SK-N-SH (cell line): ENCODE measurements at regions not wholly inside any gene's neighbourhood (a gene's known extent, or its start where the extent isn't known, plus 50 kb on each side); places are given as distances from the start of the nearest gene placed in this dataset.

Experiments
- CTCF ChIA-PET: fragments of 300-600, 350-600 bp; formaldehyde crosslinking; extraction: SDS; loops from one replicate; lab custom pipeline; 2021; lab: Yijun Ruan, JAX
- POLR2A ChIA-PET: fragments of 350-600 bp; sonication (Branson Sonifier 250); formaldehyde crosslinking; extraction: SDS; loops from one replicate; lab custom pipeline; 2020; ENCODE audit warnings: antibody characterized with exemption, inconsistent platforms; lab: Yijun Ruan, JAX
- DNase-seq: peaks from one replicate; pipeline ENCODE4 v3.0.0; 2012
- H2AFZ ChIP-seq: fragments of 200-600 bp; sonication (generic); 2 replicates; pipeline ENCODE4 v1.8.1; 2016; ENCODE audit warnings: antibody characterized with exemption, mild to moderate bottlenecking, low read depth
- H3F3A ChIP-seq: fragments of 200-600 bp; sonication (generic); replicated peaks from 2 replicates; pipeline ENCODE3; 2016; ENCODE audit warnings: antibody characterized with exemption, mild to moderate bottlenecking; ENCODE audit not compliant: insufficient read depth
- H3K27ac ChIP-seq, 2 experiments: fragments of 200-500 bp in 1 of 2; fragments of 200-600 bp in 1 of 2; sonication (Bioruptor generic) in 1 of 2; sonication (generic), shearing (Covaris generic) in 1 of 2; 2 replicates each; pipeline versions ENCODE4 v1.5.1 to v1.6.1; 2014 to 2016; ENCODE audit warnings: low read depth in 2 of 2, inconsistent platforms in 1 of 2, low read length in 1 of 2, mild to moderate bottlenecking in 1 of 2, mixed read lengths in 1 of 2
- H3K27me3 ChIP-seq: fragments of 200-600 bp; sonication (generic), shearing (Covaris generic); 2 replicates; pipeline ENCODE4 v1.6.1; 2016; ENCODE audit warnings: mixed run types; ENCODE audit not compliant: insufficient read depth
- H3K36me3 ChIP-seq, 2 experiments: fragments of 200-500 bp in 1 of 2; fragments of 200-600 bp in 1 of 2; sonication (Bioruptor generic) in 1 of 2; sonication (generic) in 1 of 2; replicated peaks in 1 of 2; 2 replicates each; pipeline versions ENCODE3 to v1.5.1; 2014 to 2016; ENCODE audit warnings: low read length in 1 of 2, mild to moderate bottlenecking in 1 of 2; ENCODE audit not compliant: insufficient read depth in 2 of 2, control insufficient read depth in 1 of 2
- H3K4me1 ChIP-seq, 2 experiments: fragments of 200-500 bp in 1 of 2; fragments of 200-600 bp in 1 of 2; sonication (Bioruptor generic) in 1 of 2; sonication (generic), shearing (Covaris generic) in 1 of 2; 2 replicates each; pipeline versions ENCODE4 v1.5.1 to v1.6.1; 2014 to 2016; ENCODE audit warnings: low read depth in 1 of 2, low read length in 1 of 2, mixed run types in 1 of 2; ENCODE audit not compliant: insufficient read depth in 2 of 2, control insufficient read depth in 1 of 2
- H3K4me2 ChIP-seq: fragments of 200-600 bp; sonication (generic), shearing (Covaris generic); 2 replicates; pipeline ENCODE4 v1.6.1; 2017; ENCODE audit warnings: mixed run types
- H3K4me3 ChIP-seq, 2 experiments: fragments of 200-500 bp in 1 of 2; fragments of 200-600 bp in 1 of 2; sonication (Bioruptor generic) in 1 of 2; sonication (generic), shearing (Covaris generic) in 1 of 2; 2 replicates each; pipeline versions ENCODE4 v1.5.1 to v1.8.1; 2014 to 2016; ENCODE audit warnings: low read depth in 2 of 2, inconsistent platforms in 1 of 2, low read length in 1 of 2, mild to moderate bottlenecking in 1 of 2, mixed read lengths in 1 of 2, moderate library complexity in 1 of 2
- H3K79me2 ChIP-seq: fragments of 200-600 bp; sonication (generic); 2 replicates; pipeline ENCODE4 v1.8.1; 2017; ENCODE audit warnings: mild to moderate bottlenecking; ENCODE audit not compliant: insufficient read depth
- H3K9ac ChIP-seq: fragments of 200-600 bp; sonication (generic); 2 replicates; pipeline ENCODE4 v1.6.1; 2017; ENCODE audit warnings: mixed run types
- H3K9me2 ChIP-seq: fragments of 200-600 bp; sonication (generic); 2 replicates; pipeline ENCODE4 v1.6.1; 2017; ENCODE audit warnings: mixed run types
- H3K9me3 ChIP-seq: fragments of 200-600 bp; sonication (generic); 2 replicates; pipeline ENCODE4 v1.6.1; 2017; ENCODE audit warnings: mixed run types, mild to moderate bottlenecking, moderate library complexity
- H4K20me1 ChIP-seq: fragments of 200-600 bp; sonication (generic); 2 replicates; pipeline ENCODE4 v1.6.1; 2017; ENCODE audit warnings: mild to moderate bottlenecking, mixed run types; ENCODE audit not compliant: insufficient read depth
- CTCF ChIP-seq: fragments of 200-600 bp; sonication (generic); IDR thresholded peaks from 2 replicates; pipeline ENCODE4 v1.6.1; 2017; ENCODE audit warnings: antibody characterized with exemption, mild to moderate bottlenecking, moderate library complexity
- EP300 ChIP-seq, 2 experiments: IDR thresholded peaks; 2 replicates each; pipeline versions ENCODE4 v1.4.0 to v1.6.1; 2012; ENCODE audit warnings: borderline replicate concordance in 1 of 2, low read depth in 1 of 2, low read length in 1 of 2
- EZH2phosphoT487 ChIP-seq: fragments of 200-600 bp; sonication (generic); IDR thresholded peaks from 2 replicates; pipeline ENCODE4 v1.6.1; 2017; ENCODE audit warnings: low read depth, mixed run types, mild to moderate bottlenecking, antibody characterized with exemption, moderate library complexity, borderline replicate concordance
- FOXJ3 ChIP-seq: sonication (generic); formaldehyde crosslinking; IDR thresholded peaks from 2 replicates; pipeline ENCODE4 v1.5.1; 2020; ENCODE audit warnings: mild to moderate bottlenecking, missing genetic modification reagents
- FOXM1 ChIP-seq: IDR thresholded peaks from 2 replicates; pipeline ENCODE4 v1.4.0; 2012; ENCODE audit warnings: low read depth, mild to moderate bottlenecking
- GABPA ChIP-seq: IDR thresholded peaks from 2 replicates; pipeline ENCODE4 v1.4.0; 2012; ENCODE audit warnings: low read depth, mild to moderate bottlenecking
- GATA2 ChIP-seq: sonication (generic); formaldehyde crosslinking; IDR thresholded peaks from 2 replicates; pipeline ENCODE4 v1.5.0; 2020; ENCODE audit warnings: mild to moderate bottlenecking, missing genetic modification reagents
- MAX ChIP-seq: IDR thresholded peaks from 2 replicates; pipeline ENCODE4 v1.4.0; 2012; ENCODE audit warnings: low read depth
- NFIC ChIP-seq: IDR thresholded peaks from 2 replicates; pipeline ENCODE4 v1.4.0; 2012; ENCODE audit warnings: borderline replicate concordance
- POLR2AphosphoS5 ChIP-seq: IDR thresholded peaks from 2 replicates; pipeline ENCODE4 v1.6.1; 2012; ENCODE audit warnings: low read depth, low read length
- RAD21 ChIP-seq: IDR thresholded peaks from 2 replicates; pipeline ENCODE4 v1.6.1; 2012; ENCODE audit warnings: mild to moderate bottlenecking, low read length
- RCOR1 ChIP-seq: fragments of 150-350 bp; IDR thresholded peaks from 2 replicates; pipeline ENCODE4 v1.6.1; 2017; ENCODE audit warnings: antibody characterized with exemption, low read length
- RFX5 ChIP-seq: IDR thresholded peaks from 2 replicates; pipeline ENCODE4 v1.6.1; 2012; ENCODE audit warnings: mild to moderate bottlenecking, improper control_type of control experiment, low read length
- RXRA ChIP-seq: IDR thresholded peaks from 2 replicates; pipeline ENCODE4 v1.4.0; 2012; ENCODE audit warnings: low read depth, mild to moderate bottlenecking, borderline replicate concordance
- SIN3A ChIP-seq: IDR thresholded peaks from 2 replicates; pipeline ENCODE4 v1.6.1; 2012; ENCODE audit warnings: low read depth, mild to moderate bottlenecking, low read length, moderate library complexity, borderline replicate concordance
- TAF1 ChIP-seq: IDR thresholded peaks from 2 replicates; pipeline ENCODE4 v1.6.1; 2012; ENCODE audit warnings: low read depth, mild to moderate bottlenecking, low read length, moderate library complexity, borderline replicate concordance
- TEAD4 ChIP-seq: IDR thresholded peaks from 2 replicates; pipeline ENCODE4 v1.4.0; 2012; ENCODE audit warnings: mild to moderate bottlenecking, borderline replicate concordance; ENCODE audit not compliant: insufficient read depth
- USF1 ChIP-seq: IDR thresholded peaks from 2 replicates; pipeline ENCODE4 v1.4.0; 2012; ENCODE audit warnings: low read depth, borderline replicate concordance
- YY1 ChIP-seq: IDR thresholded peaks from 2 replicates; pipeline ENCODE4 v1.4.0; 2012; ENCODE audit warnings: low read depth, mild to moderate bottlenecking
- ZBTB33 ChIP-seq: IDR thresholded peaks from 2 replicates; pipeline ENCODE4 v1.4.0; 2012; ENCODE audit warnings: low read depth, borderline replicate concordance
- WGBS: methylation state at CpG from one replicate; pipeline ENCODE4 v1.1.6; 2017; ENCODE audit warnings: low lambda C conversion rate; 5-methylcytosine and 5-hydroxymethylcytosine counted together

DNA sequence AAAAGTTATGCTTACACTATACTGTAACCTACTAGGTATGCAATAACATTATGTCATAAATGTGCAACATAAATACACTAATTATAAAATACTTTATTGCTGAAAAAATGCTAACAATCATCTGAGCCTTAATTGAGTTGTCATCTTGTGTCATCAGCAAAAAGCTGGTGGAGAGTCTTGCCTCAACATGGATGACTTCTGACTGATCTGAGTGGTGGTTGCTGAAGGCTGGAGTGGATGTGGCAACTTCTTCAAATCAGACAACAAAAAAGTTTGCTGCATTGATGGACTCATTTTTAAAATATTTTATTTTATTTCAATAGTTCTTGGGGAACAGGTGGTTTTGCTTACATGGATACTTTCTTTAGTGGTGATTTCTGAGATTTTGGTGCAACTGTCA, 93.9 kb upstream of the AMN1 start:
- Histone ChIP-seq H3K36me3 (no peaks in the 10 kb centered on the region), H3K27me3 (no peaks in the 10 kb centered on the region), H3K4me2 (no peak overlapping the region), H3K4me3 (no peak overlapping the region), H4K20me1 (no peaks in the 10 kb centered on the region), H3K9ac (no peak overlapping the region), H3K79me2 (no peaks in the 10 kb centered on the region), H2AFZ (no peak overlapping the region), H3K9me2 (no peaks in the 10 kb centered on the region), H3K4me1 (no peaks in the 10 kb centered on the region), H3K9me3 (no peaks in the 10 kb centered on the region), H3F3A (no peaks in the 10 kb centered on the region), H3K27ac (no peak overlapping the region)
- DNase-seq, result no peak
- TF ChIP-seq RAD21, result no peak
- TF ChIP-seq RXRA, result no peak
- no peak for TF ChIP-seq GABPA
- TF ChIP-seq SIN3A, result no peak
- TF ChIP-seq MAX, result no peak
- no peak for TF ChIP-seq RFX5
- no peak for TF ChIP-seq RCOR1
- TF ChIP-seq YY1, result no peak
- TF ChIP-seq ZBTB33, result no peak
- ChIA-PET POLR2A (no interaction called here), CTCF (no interaction called here)

- Histone ChIP-seq H3K9me2 (no peaks in the 10 kb centered on the region), H4K20me1 (no peaks in the 10 kb centered on the region), H3K27ac (no peak overlapping the region), H3F3A (no peaks in the 10 kb centered on the region), H2AFZ (no peak overlapping the region), H3K79me2 (no peaks in the 10 kb centered on the region), H3K9ac (no peak overlapping the region), H3K4me2 (no peak overlapping the region), H3K4me3 (no peak overlapping the region), H3K9me3 (no peaks in the 10 kb centered on the region), H3K36me3 (no peaks in the 10 kb centered on the region), H3K27me3 (no peaks in the 10 kb centered on the region), H3K4me1 (no peaks in the 10 kb centered on the region)
- 84% methylated on average over 3 of the region's 3 CpGs for WGBS
- no peak for DNase-seq
- ChIA-PET CTCF (no interaction called here), POLR2A (no interaction called here)
- TF ChIP-seq EZH2phosphoT487 (no peak), POLR2AphosphoS5 (no peak), RFX5 (no peak), USF1 (no peak), FOXJ3 (no peak), FOXM1 (no peak), RXRA (no peak), RAD21 (no peak), TEAD4 (no peak), ZBTB33 (no peak), NFIC (no peak), SIN3A (no peak), EP300 (IDR thresholded peaks at IDR 0.05; ENCODE audit: borderline replicate concordance in 1 of 2, low read depth in 1 of 2, low read length in 1 of 2) (no peak), MAX (no peak), GATA2 (no peak), TAF1 (no peak), CTCF (no peak)
These were observed 92.7 kb upstream of the AMN1 start for GRCh38 chr12:31821484-31821883.
